ENCODE measurements at regions not wholly inside any gene's neighbourhood (a gene's known extent, or its start where the extent isn't known, plus 50 kb on each side); places are given as distances from the start of the nearest gene placed in this dataset.
"Not testable (repeated sequence)": the region's sequence is repeated elsewhere in the genome, so short reads cannot be mapped to it uniquely, and the experiment has no call there.

- intact Hi-C loops (cut with DNase I; ENCODE audit: low total_unique reads), result no loop called here
- H3K4me3 ChIP-seq, result no peak overlapping the region
- no peaks in the 10 kb centered on the region for H3K36me3 ChIP-seq
- 66 to 85% (median 82%) methylated on average over 3 of the region's 3 CpGs for WGBS, 5 donors
- no peak for TF ChIP-seq CTCF (IDR thresholded peaks at IDR 0.05 in 8 of 11, conservative IDR thresholded peaks at IDR 0.05 in 3 of 11)
- no peak for TF ChIP-seq POLR2AphosphoS5 (IDR thresholded peaks at IDR 0.05)
- TF ChIP-seq POLR2A (IDR thresholded peaks at IDR 0.05), result no peak
- peaks cover 0 to 3% (median 0%) of the 10 kb centered on the region in 8 donors for H3K9me3 ChIP-seq
- H3K27ac ChIP-seq, result no peak overlapping the region
- H3K4me1 ChIP-seq, result no peaks in the 10 kb centered on the region
- no peak for DNase-seq
- no peaks in the 10 kb centered on the region for H3K27me3 ChIP-seq (replicated peaks in 1 of 7)
These were observed 116.2 kb upstream of the KCNK1 start for GRCh38 chr1:233497679-233498078.

- no peaks in the 10 kb centered on the region for H3K27me3 ChIP-seq (replicated peaks in 1 of 7)
- peaks cover 0 to 5% (median 3%) of the 10 kb centered on the region in 8 donors for H3K9me3 ChIP-seq
- intact Hi-C loops (cut with DNase I; ENCODE audit: low total_unique reads), result no loop called here
- H3K27ac ChIP-seq, result no peak overlapping the region
- H3K36me3 ChIP-seq, result no peaks in the 10 kb centered on the region
- TF ChIP-seq CTCF (IDR thresholded peaks at IDR 0.05 in 8 of 11, conservative IDR thresholded peaks at IDR 0.05 in 3 of 11) (no peak), POLR2A (IDR thresholded peaks at IDR 0.05) (no peak), POLR2AphosphoS5 (IDR thresholded peaks at IDR 0.05) (no peak)
- DNase-seq, result no peak
- no peaks in the 10 kb centered on the region for H3K4me1 ChIP-seq
- no peak overlapping the region for H3K4me3 ChIP-seq
- 74 to 87% (median 84%) methylated on average over 3 of the region's 3 CpGs for WGBS, 5 donors
These were observed 113.8 kb upstream of the KCNK1 start for GRCh38 chr1:233500106-233500505.

DNA sequence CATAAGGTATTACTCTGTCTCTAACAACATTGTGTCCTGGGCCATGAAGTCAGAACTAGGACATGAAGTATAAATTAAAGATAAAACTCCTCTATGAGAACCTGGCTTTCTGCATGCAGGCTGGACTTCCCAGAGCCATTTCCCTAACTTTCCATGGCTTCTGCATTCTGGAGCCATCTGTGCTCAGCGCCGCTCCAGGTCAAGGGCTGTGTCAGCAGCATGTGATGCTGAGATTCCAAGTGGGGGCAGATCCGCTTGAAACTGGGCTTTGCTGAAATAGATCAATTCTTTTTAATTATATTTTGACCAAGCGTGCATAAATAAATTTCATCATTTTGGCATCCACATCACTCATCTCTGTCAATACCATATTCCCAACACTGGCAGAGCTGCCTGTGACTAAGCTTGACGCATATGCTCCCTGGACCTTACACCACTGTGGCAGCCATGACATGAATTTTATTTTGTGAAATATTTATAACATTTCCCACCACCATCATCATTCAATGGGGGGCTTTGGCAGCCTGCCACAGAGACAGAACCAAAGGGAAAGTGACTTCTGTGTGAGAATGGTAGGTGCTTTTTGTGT lies 110.4 kb upstream of the KCNK1 start:
- DNase-seq, result no peak
- Histone ChIP-seq H3K4me3 (no peak overlapping the region), H3K9me3 (peaks cover 0 to 16% (median 14%) of the 10 kb centered on the region in 8 donors), H3K27ac (no peak overlapping the region), H3K27me3 (replicated peaks in 1 of 7) (peaks cover 0 to 4% (median 0%) of the 10 kb centered on the region in 7 donors), H3K36me3 (no peaks in the 10 kb centered on the region), H3K4me1 (no peaks in the 10 kb centered on the region)
- intact Hi-C loops (cut with DNase I; ENCODE audit: low total_unique reads), result no loop called here
- 80 to 99% (median 93%) methylated on average over 5 of the region's 5 CpGs for WGBS, 5 donors
- TF ChIP-seq POLR2A (IDR thresholded peaks at IDR 0.05) (no peak), CTCF (IDR thresholded peaks at IDR 0.05 in 8 of 11, conservative IDR thresholded peaks at IDR 0.05 in 3 of 11) (no peak), POLR2AphosphoS5 (IDR thresholded peaks at IDR 0.05) (no peak)

DNA sequence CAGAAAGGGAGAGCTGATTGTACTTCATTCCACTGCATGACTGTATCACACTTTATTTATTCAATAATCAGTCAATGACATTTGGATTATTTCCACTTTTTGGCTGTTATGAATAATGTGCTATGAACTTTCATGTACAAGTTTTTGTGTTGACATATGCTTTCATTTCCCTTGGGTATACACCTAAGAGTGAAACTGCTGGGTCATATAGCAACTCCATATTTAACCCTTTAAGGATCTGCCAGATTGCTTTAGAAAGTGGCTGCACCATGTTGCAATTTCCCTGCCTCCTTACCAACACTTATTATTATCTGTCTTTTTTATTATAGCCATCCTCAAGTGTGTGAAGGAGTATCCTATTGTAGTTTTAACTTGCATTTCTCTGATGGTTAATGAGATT lies 108.8 kb upstream of the KCNK1 start:
- H3K27me3 ChIP-seq (replicated peaks in 1 of 7), result peaks cover 0 to 4% (median 0%) of the 10 kb centered on the region in 7 donors
- H3K27ac ChIP-seq, result no peak overlapping the region
- no peaks in the 10 kb centered on the region for H3K36me3 ChIP-seq
- H3K4me3 ChIP-seq, result no peak overlapping the region
- intact Hi-C loops (cut with DNase I; ENCODE audit: low total_unique reads), result no loop called here
- H3K4me1 ChIP-seq, result no peaks in the 10 kb centered on the region
- peaks cover 0 to 16% (median 14%) of the 10 kb centered on the region in 8 donors for H3K9me3 ChIP-seq
- TF ChIP-seq CTCF (IDR thresholded peaks at IDR 0.05 in 8 of 11, conservative IDR thresholded peaks at IDR 0.05 in 3 of 11) (no peak), POLR2A (IDR thresholded peaks at IDR 0.05) (no peak), POLR2AphosphoS5 (IDR thresholded peaks at IDR 0.05) (no peak)
- DNase-seq, result no peak

GRCh38 chr1:233505889-233506288 lies 108.0 kb upstream of the KCNK1 start:
- H3K4me1 ChIP-seq; H3K36me3 ChIP-seq; DNase-seq; H3K27ac ChIP-seq; intact Hi-C loops (cut with DNase I; ENCODE audit: low total_unique reads); H3K27me3 ChIP-seq (replicated peaks in 1 of 7); H3K4me3 ChIP-seq: not testable (repeated sequence)
- peaks cover 0 to 16% (median 14%) of the 10 kb centered on the region in 8 donors for H3K9me3 ChIP-seq
- 78 to 86% (median 82%) methylated on average over 3 of the region's 3 CpGs for WGBS, 5 donors

All from spleen (tissue), 11 donors.